HCT116 (cell line): ENCODE measurements at regions not wholly inside any gene's neighbourhood (a gene's known extent, or its start where the extent isn't known, plus 50 kb on each side); places are given as distances from the start of the nearest gene placed in this dataset.

ENCODE experiments used
- EZH2 ChIP-seq: fragments of 200-600 bp; sonication (generic); IDR thresholded peaks from 2 replicates; pipeline ENCODE4 v1.6.1; 2017; ENCODE audit warnings: antibody characterized with exemption, mixed run types
- POLR2A ChIP-seq: IDR thresholded peaks from 2 replicates; pipeline ENCODE4 v1.7.0; 2011; ENCODE audit warnings: borderline replicate concordance; ENCODE audit not compliant: insufficient read depth, insufficient read length; ENCODE audit errors: extremely low read depth
- TF ChIP-seq, protein P1 (sequence below): IDR thresholded peaks from 2 replicates; pipeline ENCODE4 v1.6.1; 2012; ENCODE audit warnings: low read depth
- TF ChIP-seq, protein P2 (sequence below), 3 experiments: fragments of 200-600 bp in 1 of 3; sonication (generic) in 1 of 3; IDR thresholded peaks in 2 of 3; conservative IDR thresholded peaks in 1 of 3; 2 replicates each; pipeline ENCODE4 v1.5.1; 2012 to 2017; ENCODE audit warnings: low read depth in 2 of 3, low read length in 2 of 3, antibody characterized with exemption in 1 of 3, borderline replicate concordance in 1 of 3, control low read depth in 1 of 3, mild to moderate bottlenecking in 1 of 3, mixed read lengths in 1 of 3, mixed run types in 1 of 3, moderate library complexity in 1 of 3; ENCODE audit not compliant: insufficient read depth in 1 of 3

DNA sequence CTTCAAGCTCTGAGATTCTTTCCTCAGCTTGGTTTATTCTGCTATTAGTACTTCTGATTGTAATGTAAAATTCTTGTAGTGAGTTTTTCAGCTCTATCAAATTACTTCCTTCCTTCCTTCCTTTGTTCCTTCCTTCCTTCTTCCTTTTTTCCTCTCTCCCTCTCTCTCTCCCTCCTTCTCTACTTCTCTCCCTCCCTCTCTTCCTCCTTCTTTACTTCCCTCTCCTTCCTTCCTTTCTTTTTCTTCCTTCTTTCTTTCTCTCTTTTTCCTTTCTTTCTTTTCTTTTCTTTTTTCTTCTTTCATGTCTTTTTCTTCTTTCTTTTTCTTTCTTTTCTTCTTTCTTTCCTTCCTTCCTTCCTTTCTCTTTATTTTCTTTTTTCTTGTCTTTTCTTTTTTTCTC is 565.2 kb upstream of the STXBP6 start:
- no peak for TF ChIP-seq POLR2A
- no peak for TF ChIP-seq EZH2
- TF ChIP-seq, protein P1, sequence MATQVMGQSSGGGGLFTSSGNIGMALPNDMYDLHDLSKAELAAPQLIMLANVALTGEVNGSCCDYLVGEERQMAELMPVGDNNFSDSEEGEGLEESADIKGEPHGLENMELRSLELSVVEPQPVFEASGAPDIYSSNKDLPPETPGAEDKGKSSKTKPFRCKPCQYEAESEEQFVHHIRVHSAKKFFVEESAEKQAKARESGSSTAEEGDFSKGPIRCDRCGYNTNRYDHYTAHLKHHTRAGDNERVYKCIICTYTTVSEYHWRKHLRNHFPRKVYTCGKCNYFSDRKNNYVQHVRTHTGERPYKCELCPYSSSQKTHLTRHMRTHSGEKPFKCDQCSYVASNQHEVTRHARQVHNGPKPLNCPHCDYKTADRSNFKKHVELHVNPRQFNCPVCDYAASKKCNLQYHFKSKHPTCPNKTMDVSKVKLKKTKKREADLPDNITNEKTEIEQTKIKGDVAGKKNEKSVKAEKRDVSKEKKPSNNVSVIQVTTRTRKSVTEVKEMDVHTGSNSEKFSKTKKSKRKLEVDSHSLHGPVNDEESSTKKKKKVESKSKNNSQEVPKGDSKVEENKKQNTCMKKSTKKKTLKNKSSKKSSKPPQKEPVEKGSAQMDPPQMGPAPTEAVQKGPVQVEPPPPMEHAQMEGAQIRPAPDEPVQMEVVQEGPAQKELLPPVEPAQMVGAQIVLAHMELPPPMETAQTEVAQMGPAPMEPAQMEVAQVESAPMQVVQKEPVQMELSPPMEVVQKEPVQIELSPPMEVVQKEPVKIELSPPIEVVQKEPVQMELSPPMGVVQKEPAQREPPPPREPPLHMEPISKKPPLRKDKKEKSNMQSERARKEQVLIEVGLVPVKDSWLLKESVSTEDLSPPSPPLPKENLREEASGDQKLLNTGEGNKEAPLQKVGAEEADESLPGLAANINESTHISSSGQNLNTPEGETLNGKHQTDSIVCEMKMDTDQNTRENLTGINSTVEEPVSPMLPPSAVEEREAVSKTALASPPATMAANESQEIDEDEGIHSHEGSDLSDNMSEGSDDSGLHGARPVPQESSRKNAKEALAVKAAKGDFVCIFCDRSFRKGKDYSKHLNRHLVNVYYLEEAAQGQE, result no peak
- TF ChIP-seq, protein P2, sequence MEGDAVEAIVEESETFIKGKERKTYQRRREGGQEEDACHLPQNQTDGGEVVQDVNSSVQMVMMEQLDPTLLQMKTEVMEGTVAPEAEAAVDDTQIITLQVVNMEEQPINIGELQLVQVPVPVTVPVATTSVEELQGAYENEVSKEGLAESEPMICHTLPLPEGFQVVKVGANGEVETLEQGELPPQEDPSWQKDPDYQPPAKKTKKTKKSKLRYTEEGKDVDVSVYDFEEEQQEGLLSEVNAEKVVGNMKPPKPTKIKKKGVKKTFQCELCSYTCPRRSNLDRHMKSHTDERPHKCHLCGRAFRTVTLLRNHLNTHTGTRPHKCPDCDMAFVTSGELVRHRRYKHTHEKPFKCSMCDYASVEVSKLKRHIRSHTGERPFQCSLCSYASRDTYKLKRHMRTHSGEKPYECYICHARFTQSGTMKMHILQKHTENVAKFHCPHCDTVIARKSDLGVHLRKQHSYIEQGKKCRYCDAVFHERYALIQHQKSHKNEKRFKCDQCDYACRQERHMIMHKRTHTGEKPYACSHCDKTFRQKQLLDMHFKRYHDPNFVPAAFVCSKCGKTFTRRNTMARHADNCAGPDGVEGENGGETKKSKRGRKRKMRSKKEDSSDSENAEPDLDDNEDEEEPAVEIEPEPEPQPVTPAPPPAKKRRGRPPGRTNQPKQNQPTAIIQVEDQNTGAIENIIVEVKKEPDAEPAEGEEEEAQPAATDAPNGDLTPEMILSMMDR (IDR thresholded peaks at IDR 0.05 in 2 of 3, conservative IDR thresholded peaks at IDR 0.05 in 1 of 3; ENCODE audit: borderline replicate concordance in 1 of 3, insufficient read depth in 1 of 3, low read depth in 2 of 3, low read length in 2 of 3), result no peak
